Activated B cell treated with CpG ODN at 0.5 μM for 24 hours (primary cell): ENCODE measurements at regions not wholly inside any gene's neighbourhood (a gene's known extent, or its start where the extent isn't known, plus 50 kb on each side); places are given as distances from the start of the nearest gene placed in this dataset.

Experiments used
- ATAC-seq: fragments of 200-7000 bp; cut with Tn5 transposase; one replicate; pipeline ENCODE4 v1.10.0; 2021; ENCODE audit warnings: low read depth, mild to moderate bottlenecking, moderate library complexity
- CTCF ChIA-PET: fragments of 350-600 bp; sonication (Branson Sonifier 250); formaldehyde crosslinking; loops from one replicate; lab custom pipeline; 2021; ENCODE audit warnings: antibody characterized with exemption; lab: Charles Lee
- POLR2A ChIA-PET: fragments of 350-600 bp; sonication (Branson Sonifier 250); formaldehyde crosslinking; loops from one replicate; lab custom pipeline; 2021; ENCODE audit warnings: antibody characterized with exemption; lab: Charles Lee
- DNase-seq: peaks from one replicate; pipeline ENCODE4 v3.0.0; 2022
- H3K27ac Mint-ChIP-seq: one replicate; pipeline ENCODE4 v1.8.0; 2020; ENCODE audit warnings: mixed read lengths
- H3K27me3 Mint-ChIP-seq: one replicate; pipeline ENCODE4 v1.8.0; 2021; ENCODE audit warnings: mixed read lengths
- H3K36me3 Mint-ChIP-seq: one replicate; pipeline ENCODE4 v1.8.0; 2021; ENCODE audit warnings: low read depth, mixed read lengths
- H3K4me1 Mint-ChIP-seq: one replicate; pipeline ENCODE4 v1.8.0; 2021; ENCODE audit warnings: mixed read lengths
- H3K4me3 Mint-ChIP-seq: one replicate; pipeline ENCODE4 v1.8.0; 2020; ENCODE audit warnings: mild to moderate bottlenecking, mixed read lengths
- H3K9me3 Mint-ChIP-seq: one replicate; pipeline ENCODE4 v1.8.0; 2020; ENCODE audit warnings: mixed read lengths
- CTCF ChIP-seq: fragments of 200-600 bp; IDR thresholded peaks from one replicate; pipeline ENCODE4 v1.8.0; 2022; ENCODE audit warnings: antibody characterized with exemption, mild to moderate bottlenecking
- intact Hi-C: fragments of 100-400 bp; cut with micrococcal nuclease; formaldehyde crosslinking; loops from one replicate; pipeline ENCODE4 v1.15.1; 2024

GRCh38 chr21:25103500-25104207, 503.6 kb downstream of the MRPL39 start:
- Mint-ChIP-seq H3K9me3 (peaks cover 3% of the 10 kb centered on the region), H3K4me1 (no peaks in the 10 kb centered on the region), H3K27ac (no peak overlapping the region), H3K4me3 (no peak overlapping the region), H3K27me3 (no peaks in the 10 kb centered on the region), H3K36me3 (no peaks in the 10 kb centered on the region)
- DNase-seq: no peak
- no peak for TF ChIP-seq CTCF
- CTCF ChIA-PET: no interaction called here
- intact Hi-C loops: no loop called here
- ATAC-seq: no peak
- POLR2A ChIA-PET: no interaction called here

GRCh38 chr21:25097648-25098047, 509.6 kb downstream of the MRPL39 start:
- no peak for TF ChIP-seq CTCF
- CTCF ChIA-PET: no interaction called here
- ATAC-seq: no peak
- Mint-ChIP-seq H3K9me3 (peaks cover 3% of the 10 kb centered on the region), H3K4me3 (no peak overlapping the region), H3K4me1 (peaks cover 5% of the 10 kb centered on the region), H3K27me3 (no peaks in the 10 kb centered on the region), H3K36me3 (no peaks in the 10 kb centered on the region), H3K27ac (no peak overlapping the region)
- intact Hi-C loops: no loop called here
- no peak for DNase-seq
- POLR2A ChIA-PET: no interaction called here

GRCh38 chr21:25094695-25095094, 512.6 kb downstream of the MRPL39 start:
- no peaks in the 10 kb centered on the region for H3K27me3 Mint-ChIP-seq
- DNase-seq (no peak), ATAC-seq (no peak)
- no peak overlapping the region for H3K27ac Mint-ChIP-seq
- peaks cover 3% of the 10 kb centered on the region for H3K9me3 Mint-ChIP-seq
- TF ChIP-seq CTCF: no peak
- intact Hi-C loops: loop anchor here (2.0 kb wide), 1 partner anchor 14 kb away; no protein-coding TSS in a partner anchor
- no peaks in the 10 kb centered on the region for H3K36me3 Mint-ChIP-seq
- POLR2A ChIA-PET: no interaction called here
- H3K4me3 Mint-ChIP-seq: no peak overlapping the region
- CTCF ChIA-PET: no interaction called here
- peaks cover 5% of the 10 kb centered on the region for H3K4me1 Mint-ChIP-seq

- ATAC-seq (no peak), DNase-seq (no peak)
- intact Hi-C loops: no loop called here
- no peaks in the 10 kb centered on the region for H3K27me3 Mint-ChIP-seq
- no peak overlapping the region for H3K27ac Mint-ChIP-seq
- peaks cover under 1% of the 10 kb centered on the region for H3K4me1 Mint-ChIP-seq
- peaks cover 3% of the 10 kb centered on the region for H3K9me3 Mint-ChIP-seq
- ChIA-PET POLR2A (no interaction called here), CTCF (no interaction called here)
- no peaks in the 10 kb centered on the region for H3K36me3 Mint-ChIP-seq
- TF ChIP-seq CTCF: no peak
- H3K4me3 Mint-ChIP-seq: no peak overlapping the region
Observed at GRCh38 chr21:25092441-25093011, 514.8 kb downstream of the MRPL39 start.

- ATAC-seq (no peak), DNase-seq (no peak)
- intact Hi-C loops: no loop called here
- H3K27ac Mint-ChIP-seq: no peak overlapping the region
- H3K4me3 Mint-ChIP-seq: no peak overlapping the region
- ChIA-PET CTCF (no interaction called here), POLR2A (interaction anchor here (0.6 kb wide), 1 partner anchor 69 kb away, joined by 3 read pairs; no protein-coding TSS in a partner anchor)
- H3K9me3 Mint-ChIP-seq: no peaks in the 10 kb centered on the region
- H3K36me3 Mint-ChIP-seq: no peaks in the 10 kb centered on the region
- peaks cover 8% of the 10 kb centered on the region for H3K4me1 Mint-ChIP-seq
- H3K27me3 Mint-ChIP-seq: no peaks in the 10 kb centered on the region
- no peak for TF ChIP-seq CTCF
Observed at GRCh38 chr21:25081096-25081495, 526.2 kb downstream of the MRPL39 start.
